ENCODE measurements at regions not wholly inside any gene's neighbourhood (a gene's known extent, or its start where the extent isn't known, plus 50 kb on each side); places are given as distances from the start of the nearest gene placed in this dataset.

DNA sequence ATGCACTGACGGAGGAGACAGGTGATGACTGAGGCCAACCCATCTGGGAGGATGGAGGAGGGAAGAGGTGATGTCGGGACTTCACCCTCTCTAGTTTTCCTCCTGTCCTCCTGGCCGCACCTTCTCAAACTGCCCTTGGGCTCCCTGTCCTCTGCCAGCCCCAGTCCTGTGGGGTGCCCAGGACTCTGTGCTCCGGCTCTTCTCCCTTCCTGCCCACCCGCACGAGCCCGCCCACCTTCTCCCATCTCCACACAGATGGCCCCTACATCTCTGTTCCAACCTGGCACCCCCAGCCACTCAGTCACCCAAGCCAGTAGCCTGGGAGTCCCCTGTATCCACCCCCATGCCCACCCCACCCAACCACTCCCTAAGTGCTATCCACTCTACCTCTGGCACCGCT is 206.7 kb upstream of the LINGO1 start:
- Histone ChIP-seq H3K9me3 (ENCODE audit: control insufficient read depth in 2 of 3, insufficient read depth in 1 of 3, low read length in 3 of 3) (no peaks in the 10 kb centered on the region), H3K4me3 (ENCODE audit: low read length in 3 of 3) (no peak overlapping the region), H3K27me3 (ENCODE audit: control insufficient read depth, insufficient read depth, low read length) (no peaks in the 10 kb centered on the region), H3K4me1 (ENCODE audit: control insufficient read depth in 2 of 3, insufficient read depth in 2 of 3, low read depth in 1 of 3, low read length in 3 of 3) (no peaks in the 10 kb centered on the region), H3K27ac (ENCODE audit: low read depth in 2 of 2, low read length in 2 of 2) (no peak overlapping the region), H3K36me3 (ENCODE audit: control insufficient read depth in 2 of 3, insufficient read depth in 3 of 3, low read length in 3 of 3) (no peaks in the 10 kb centered on the region), H3K9ac (ENCODE audit: low read length in 3 of 3) (no peak overlapping the region)
- TF ChIP-seq, protein P1, sequence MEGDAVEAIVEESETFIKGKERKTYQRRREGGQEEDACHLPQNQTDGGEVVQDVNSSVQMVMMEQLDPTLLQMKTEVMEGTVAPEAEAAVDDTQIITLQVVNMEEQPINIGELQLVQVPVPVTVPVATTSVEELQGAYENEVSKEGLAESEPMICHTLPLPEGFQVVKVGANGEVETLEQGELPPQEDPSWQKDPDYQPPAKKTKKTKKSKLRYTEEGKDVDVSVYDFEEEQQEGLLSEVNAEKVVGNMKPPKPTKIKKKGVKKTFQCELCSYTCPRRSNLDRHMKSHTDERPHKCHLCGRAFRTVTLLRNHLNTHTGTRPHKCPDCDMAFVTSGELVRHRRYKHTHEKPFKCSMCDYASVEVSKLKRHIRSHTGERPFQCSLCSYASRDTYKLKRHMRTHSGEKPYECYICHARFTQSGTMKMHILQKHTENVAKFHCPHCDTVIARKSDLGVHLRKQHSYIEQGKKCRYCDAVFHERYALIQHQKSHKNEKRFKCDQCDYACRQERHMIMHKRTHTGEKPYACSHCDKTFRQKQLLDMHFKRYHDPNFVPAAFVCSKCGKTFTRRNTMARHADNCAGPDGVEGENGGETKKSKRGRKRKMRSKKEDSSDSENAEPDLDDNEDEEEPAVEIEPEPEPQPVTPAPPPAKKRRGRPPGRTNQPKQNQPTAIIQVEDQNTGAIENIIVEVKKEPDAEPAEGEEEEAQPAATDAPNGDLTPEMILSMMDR (IDR thresholded peaks at IDR 0.05; ENCODE audit: borderline replicate concordance, extremely low read depth, insufficient read depth), result no peak
- DNase-seq (peak in 2 of 5 donors; percentile 23 to 31), FAIRE-seq (no peak)
- intact Hi-C loops (cut with DNase I), result no loop called here

DNA sequence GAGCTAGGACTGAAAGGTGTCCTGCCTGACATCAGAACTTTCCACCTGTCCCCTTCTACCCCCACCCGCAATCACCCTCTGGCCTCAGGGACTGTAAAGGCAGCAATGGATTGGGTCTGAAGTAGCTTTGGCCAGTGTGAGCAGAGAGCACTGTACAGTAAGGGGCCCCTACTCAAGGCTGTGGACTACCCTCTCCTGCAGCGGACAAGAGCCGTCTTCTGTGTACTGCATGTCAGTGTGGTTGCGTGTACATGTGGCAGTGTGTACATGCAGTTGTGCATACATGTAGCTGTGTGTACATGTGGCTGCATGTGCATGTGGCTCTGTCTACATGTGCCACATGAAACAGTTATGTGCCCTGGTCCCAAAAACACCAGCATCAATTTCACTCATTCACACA is 205.9 kb upstream of the LINGO1 start:
- Histone ChIP-seq H3K9ac (ENCODE audit: low read length in 3 of 3) (no peak overlapping the region), H3K9me3 (ENCODE audit: control insufficient read depth in 2 of 3, insufficient read depth in 1 of 3, low read length in 3 of 3) (no peaks in the 10 kb centered on the region), H3K36me3 (ENCODE audit: control insufficient read depth in 2 of 3, insufficient read depth in 3 of 3, low read length in 3 of 3) (no peaks in the 10 kb centered on the region), H3K27me3 (ENCODE audit: control insufficient read depth, insufficient read depth, low read length) (no peaks in the 10 kb centered on the region), H3K4me3 (ENCODE audit: low read length in 3 of 3) (no peak overlapping the region), H3K4me1 (ENCODE audit: control insufficient read depth in 2 of 3, insufficient read depth in 2 of 3, low read depth in 1 of 3, low read length in 3 of 3) (no peaks in the 10 kb centered on the region), H3K27ac (ENCODE audit: low read depth in 2 of 2, low read length in 2 of 2) (no peak overlapping the region)
- TF ChIP-seq, protein P1 (IDR thresholded peaks at IDR 0.05; ENCODE audit: borderline replicate concordance, extremely low read depth, insufficient read depth), result no peak
- DNase-seq (peak in 2 of 5 donors; percentile 19 to 26), FAIRE-seq (no peak)
- intact Hi-C loops (cut with DNase I), result no loop called here

DNA sequence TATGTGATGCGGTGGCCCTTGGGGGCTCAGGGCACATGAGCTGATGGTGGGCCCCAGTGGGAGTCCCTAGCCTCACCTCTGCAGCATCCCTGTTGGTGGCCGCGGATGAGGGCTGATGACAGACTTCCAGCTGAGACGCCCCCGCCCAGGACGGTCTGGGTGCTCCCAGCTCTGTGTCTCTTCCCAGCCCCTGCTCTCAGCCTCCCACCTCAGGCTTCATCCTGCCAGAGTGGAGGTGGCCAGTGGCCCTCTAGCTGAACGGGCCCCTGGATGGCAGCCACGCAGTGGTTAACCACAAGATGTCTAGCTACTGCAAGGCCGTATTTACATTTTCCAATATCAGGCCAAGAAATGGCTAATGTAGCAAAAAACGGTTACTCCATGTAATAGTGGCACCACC is 205.3 kb upstream of the LINGO1 start:
- Histone ChIP-seq H3K9me3 (ENCODE audit: control insufficient read depth in 2 of 3, insufficient read depth in 1 of 3, low read length in 3 of 3) (no peaks in the 10 kb centered on the region), H3K27me3 (ENCODE audit: control insufficient read depth, insufficient read depth, low read length) (no peaks in the 10 kb centered on the region), H3K27ac (ENCODE audit: low read depth in 2 of 2, low read length in 2 of 2) (no peak overlapping the region), H3K36me3 (ENCODE audit: control insufficient read depth in 2 of 3, insufficient read depth in 3 of 3, low read length in 3 of 3) (no peaks in the 10 kb centered on the region), H3K4me1 (ENCODE audit: control insufficient read depth in 2 of 3, insufficient read depth in 2 of 3, low read depth in 1 of 3, low read length in 3 of 3) (no peaks in the 10 kb centered on the region), H3K4me3 (ENCODE audit: low read length in 3 of 3) (no peak overlapping the region), H3K9ac (ENCODE audit: low read length in 3 of 3) (no peak overlapping the region)
- FAIRE-seq (no peak), DNase-seq (peak in 2 of 5 donors; percentile 32)
- TF ChIP-seq, protein P1 (IDR thresholded peaks at IDR 0.05; ENCODE audit: borderline replicate concordance, extremely low read depth, insufficient read depth), result no peak
- intact Hi-C loops (cut with DNase I), result no loop called here

DNA sequence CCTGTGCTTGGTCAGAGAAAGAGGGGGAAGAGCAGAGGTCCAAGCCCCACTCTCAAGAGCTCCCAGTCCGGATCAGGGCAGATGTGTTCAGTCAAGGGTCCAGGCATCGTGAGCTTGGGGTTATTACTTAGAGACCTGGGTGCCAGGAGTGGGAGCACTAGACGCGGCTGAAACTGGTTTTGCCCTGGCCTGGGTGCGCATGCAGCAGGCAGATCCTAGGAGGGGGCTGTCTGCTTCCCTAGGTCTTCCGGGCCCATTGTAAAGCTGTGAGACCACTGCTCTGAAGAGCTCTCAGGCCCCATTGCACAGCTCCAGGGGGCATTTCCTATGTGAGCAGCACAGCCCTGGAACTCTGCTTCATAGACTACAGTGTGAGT is 204.9 kb upstream of the LINGO1 start:
- TF ChIP-seq, protein P1 (IDR thresholded peaks at IDR 0.05; ENCODE audit: borderline replicate concordance, extremely low read depth, insufficient read depth), result no peak
- no peak for FAIRE-seq

More for the DNA sequence above, 204.9 kb upstream of the LINGO1 start:
- H3K27ac ChIP-seq (ENCODE audit: low read depth in 2 of 2, low read length in 2 of 2), result no peak overlapping the region
- H3K36me3 ChIP-seq (ENCODE audit: control insufficient read depth in 2 of 3, insufficient read depth in 3 of 3, low read length in 3 of 3), result no peaks in the 10 kb centered on the region
- no peak overlapping the region for H3K9ac ChIP-seq (ENCODE audit: low read length in 3 of 3)
- intact Hi-C loops (cut with DNase I), result no loop called here
- H3K9me3 ChIP-seq (ENCODE audit: control insufficient read depth in 2 of 3, insufficient read depth in 1 of 3, low read length in 3 of 3), result no peaks in the 10 kb centered on the region
- H3K27me3 ChIP-seq (ENCODE audit: control insufficient read depth, insufficient read depth, low read length), result no peaks in the 10 kb centered on the region
- peak in 2 of 5 donors; percentile 11 to 28 for DNase-seq
- H3K4me3 ChIP-seq (ENCODE audit: low read length in 3 of 3), result no peak overlapping the region
- no peaks in the 10 kb centered on the region for H3K4me1 ChIP-seq (ENCODE audit: control insufficient read depth in 2 of 3, insufficient read depth in 2 of 3, low read depth in 1 of 3, low read length in 3 of 3)

All from kidney (tissue), 13 donors.